Neural progenitor cell (in vitro differentiated cells): ENCODE measurements at regions not wholly inside any gene's neighbourhood (a gene's known extent, or its start where the extent isn't known, plus 50 kb on each side); places are given as distances from the start of the nearest gene placed in this dataset.

Experiments
- CTCF ChIP-seq: fragments of 200-600 bp; sonication (generic); IDR thresholded peaks from 2 replicates; pipeline ENCODE4 v1.5.1; 2017; ENCODE audit warnings: antibody characterized with exemption, mild to moderate bottlenecking
- EZH2 ChIP-seq: fragments of 200-600 bp; sonication (generic); IDR thresholded peaks from 2 replicates; pipeline ENCODE4 v1.6.1; 2017; ENCODE audit warnings: antibody characterized with exemption, mild to moderate bottlenecking, moderate library complexity

DNA sequence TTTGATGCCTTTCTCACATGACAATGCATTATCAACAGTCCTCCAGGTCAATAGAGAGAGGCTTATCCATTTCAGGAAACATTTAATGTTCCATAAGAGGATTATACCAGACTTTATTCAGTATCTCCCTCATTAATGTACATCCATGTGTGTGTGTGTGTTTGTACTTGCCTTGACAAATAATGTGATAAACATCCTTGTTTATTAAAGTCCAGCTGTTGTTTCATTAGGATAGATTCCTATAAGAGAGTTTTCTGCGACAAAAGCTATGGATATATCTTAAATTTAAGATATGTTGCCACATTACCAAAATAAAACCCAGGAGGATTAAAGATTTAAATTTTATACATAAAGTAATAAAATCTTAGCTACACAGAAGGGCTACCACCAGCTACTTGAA is 492.6 kb downstream of the TOX3 start:
- no peak for TF ChIP-seq CTCF
- no peak for TF ChIP-seq EZH2
